IMR-90 (cell line): ENCODE measurements at regions not wholly inside any gene's neighbourhood (a gene's known extent, or its start where the extent isn't known, plus 50 kb on each side); places are given as distances from the start of the nearest gene placed in this dataset.

ENCODE experiments used
- ATAC-seq: fragments of 200-7000 bp; cut with Tn5 transposase; 2 replicates; pipeline ENCODE4 v1.9.1; 2020; ENCODE audit warnings: low read depth, mild to moderate bottlenecking, moderate library complexity
- BruUV-seq: library from RNA; stranded (reverse); fragments of 400-500 nt; replicated peaks from 2 replicates; lab custom pipeline; 2021; lab: Mats Ljungman, UMichigan
- CTCF ChIA-PET: fragments of 300-600 bp; formaldehyde crosslinking; extraction: SDS; loops from one replicate; lab custom pipeline; 2021; ENCODE audit warnings: antibody characterized with exemption; lab: Yijun Ruan, JAX
- POLR2A ChIA-PET: fragments of 300-600 bp; sonication (Branson Sonifier 250); formaldehyde crosslinking; loops from one replicate; lab custom pipeline; 2022; ENCODE audit warnings: antibody characterized with exemption; ENCODE audit not compliant: unreplicated experiment; lab: Charles Lee
- DNase-seq: peaks from one replicate; pipeline ENCODE4 v3.0.0; 2013
- H2AFZ ChIP-seq: replicated peaks from 2 replicates; pipeline ENCODE3; 2013; ENCODE audit warnings: low read length, mild to moderate bottlenecking; ENCODE audit not compliant: poor library complexity
- H2AK5ac ChIP-seq: 2 replicates; pipeline ENCODE4 v1.6.1; 2013; ENCODE audit warnings: low read depth, low read length, inconsistent platforms
- H2AK9ac ChIP-seq: replicated peaks from 2 replicates; pipeline ENCODE3; 2013; ENCODE audit warnings: mild to moderate bottlenecking, low read depth, low read length, moderate library complexity; ENCODE audit not compliant: poor library complexity
- H2BK120ac ChIP-seq: 2 replicates; pipeline ENCODE4 v1.6.1; 2013; ENCODE audit warnings: low read depth, low read length, inconsistent platforms
- H2BK15ac ChIP-seq: 3 replicates; pipeline ENCODE4 v1.6.1; 2013; ENCODE audit warnings: low read depth, low read length, inconsistent platforms
- H2BK20ac ChIP-seq: 2 replicates; pipeline ENCODE4 v1.6.1; 2013; ENCODE audit warnings: low read depth, mild to moderate bottlenecking, inconsistent platforms, low read length, moderate library complexity
- H2BK5ac ChIP-seq: 2 replicates; pipeline ENCODE4 v1.6.1; 2013; ENCODE audit warnings: mild to moderate bottlenecking, low read depth, low read length, inconsistent platforms; ENCODE audit not compliant: poor library complexity, severe bottlenecking
- H3K14ac ChIP-seq: replicated peaks from 2 replicates; pipeline ENCODE4 v1.6.1; 2013; ENCODE audit warnings: low read depth, low read length, inconsistent platforms
- H3K18ac ChIP-seq: 2 replicates; pipeline ENCODE4 v1.6.1; 2013; ENCODE audit warnings: low read depth, low read length, control low read depth
- H3K23ac ChIP-seq: 2 replicates; pipeline ENCODE4 v1.6.1; 2013; ENCODE audit warnings: low read depth, low read length, inconsistent platforms
- H3K27ac ChIP-seq: 2 replicates; pipeline ENCODE4 v1.5.1; 2013; ENCODE audit warnings: mild to moderate bottlenecking, control low read depth, low read length; ENCODE audit not compliant: insufficient read depth
- H3K27me3 ChIP-seq: 2 replicates; pipeline ENCODE4 v1.6.1; 2013; ENCODE audit warnings: low read length; ENCODE audit not compliant: control insufficient read depth, insufficient read depth
- H3K36me3 ChIP-seq: 2 replicates; pipeline ENCODE4 v1.6.1; 2013; ENCODE audit warnings: low read length, mixed read lengths; ENCODE audit not compliant: control insufficient read depth, insufficient read depth
- H3K4ac ChIP-seq: 2 replicates; pipeline ENCODE4 v1.6.1; 2013; ENCODE audit warnings: low read depth, low read length, inconsistent platforms
- H3K4me1 ChIP-seq: 2 replicates; pipeline ENCODE4 v1.6.1; 2013; ENCODE audit warnings: low read length, mixed read lengths; ENCODE audit not compliant: control insufficient read depth, insufficient read depth
- H3K4me2 ChIP-seq: 2 replicates; pipeline ENCODE4 v1.6.1; 2013; ENCODE audit warnings: low read depth, mild to moderate bottlenecking, control low read depth, low read length, moderate library complexity
- H3K4me3 ChIP-seq: 2 replicates; pipeline ENCODE4 v1.5.1; 2013; ENCODE audit warnings: low read depth, mild to moderate bottlenecking, control low read depth, low read length, moderate library complexity; ENCODE audit not compliant: insufficient read depth
- H3K56ac ChIP-seq: 2 replicates; pipeline ENCODE4 v1.6.1; 2013; ENCODE audit warnings: low read length, inconsistent platforms; ENCODE audit not compliant: insufficient read depth; ENCODE audit errors: extremely low read depth
- H3K79me1 ChIP-seq, 2 experiments: 2 replicates each; pipeline ENCODE4 v1.6.1; 2013; ENCODE audit warnings: low read length in 2 of 2, inconsistent platforms in 1 of 2, low read depth in 1 of 2
- H3K9ac ChIP-seq: 2 replicates; pipeline ENCODE4 v1.6.1; 2013; ENCODE audit warnings: low read depth, low read length, control low read depth
- H3K9me1 ChIP-seq: 2 replicates; pipeline ENCODE4 v1.6.1; 2013; ENCODE audit warnings: low read length, inconsistent platforms; ENCODE audit not compliant: insufficient read depth
- H3K9me3 ChIP-seq: 2 replicates; pipeline ENCODE4 v1.6.1; 2013; ENCODE audit warnings: low read length; ENCODE audit not compliant: control insufficient read depth, insufficient read depth
- H4K20me1 ChIP-seq: 2 replicates; pipeline ENCODE4 v1.6.1; 2013; ENCODE audit warnings: low read length, inconsistent platforms; ENCODE audit not compliant: insufficient read depth
- H4K5ac ChIP-seq: 2 replicates; pipeline ENCODE4 v1.6.1; 2013; ENCODE audit warnings: mild to moderate bottlenecking, low read depth, low read length, control low read depth
- H4K8ac ChIP-seq, 2 experiments: 2 replicates each; pipeline ENCODE4 v1.6.1; 2013; ENCODE audit warnings: low read depth in 2 of 2, low read length in 2 of 2, control low read depth in 1 of 2, inconsistent platforms in 1 of 2
- H4K91ac ChIP-seq: 2 replicates; pipeline ENCODE4 v1.6.1; 2013; ENCODE audit warnings: low read depth, low read length, inconsistent platforms; ENCODE audit not compliant: insufficient read depth
- CHD1 ChIP-seq: IDR thresholded peaks from 2 replicates; pipeline ENCODE4 v1.6.1; 2012; ENCODE audit warnings: low read depth, low read length, improper control_type of control experiment
- FOS ChIP-seq: fragments of 150-350 bp; IDR thresholded peaks from 2 replicates; pipeline ENCODE4 v1.6.1; 2016; ENCODE audit warnings: low read depth, low read length
- MAFK ChIP-seq: IDR thresholded peaks from 2 replicates; pipeline ENCODE4 v1.6.1; 2012; ENCODE audit warnings: low read depth, low read length, improper control_type of control experiment
- MXI1 ChIP-seq: IDR thresholded peaks from 2 replicates; pipeline ENCODE4 v1.6.1; 2012; ENCODE audit warnings: low read depth, mild to moderate bottlenecking, low read length, moderate library complexity, borderline replicate concordance
- NFE2L2 ChIP-seq: fragments of 150-350 bp; IDR thresholded peaks from 2 replicates; pipeline ENCODE4 v1.6.1; 2016; ENCODE audit warnings: low read depth, mild to moderate bottlenecking, low read length
- SMC3 ChIP-seq: fragments of 150-350 bp; IDR thresholded peaks from 2 replicates; pipeline ENCODE4 v1.6.1; 2016; ENCODE audit warnings: low read depth, mild to moderate bottlenecking, antibody characterized with exemption, low read length, moderate library complexity
- WGBS, 2 experiments: methylation state at CpG; one replicate each; pipeline versions ENCODE4 v1.1.5 to v1.1.7; 2013; ENCODE audit warnings: missing lambda C conversion rate in 2 of 2; ENCODE audit not compliant: insufficient read length in 1 of 2; ENCODE audit errors: extremely low coverage in 2 of 2; 5-methylcytosine and 5-hydroxymethylcytosine counted together
- dilution Hi-C: fragments of 300-500 bp; cut with HindIII; formaldehyde crosslinking; loops from one replicate; pipeline ENCODE4 v1.14.3; 2018; ENCODE audit warnings: low sequenced_read_pairs; ENCODE audit not compliant: unreplicated experiment
- in situ Hi-C: fragments of 300-500 bp; cut with MboI; formaldehyde crosslinking; loops from 3 replicates; pipeline ENCODE4 v1.14.3; 2019; ENCODE audit warnings: low sequenced_read_pairs, inconsistent platforms, mixed read lengths
- intact Hi-C: fragments of 100-400 bp; cut with micrococcal nuclease; formaldehyde crosslinking; loops from 2 replicates; pipeline ENCODE4 v1.10.0; 2022
- TF ChIP-seq, protein P1 (sequence below): fragments of 150-350 bp; IDR thresholded peaks from 2 replicates; pipeline ENCODE4 v1.6.1; 2017; ENCODE audit warnings: mild to moderate bottlenecking, antibody characterized with exemption, low read length, low read depth

DNA sequence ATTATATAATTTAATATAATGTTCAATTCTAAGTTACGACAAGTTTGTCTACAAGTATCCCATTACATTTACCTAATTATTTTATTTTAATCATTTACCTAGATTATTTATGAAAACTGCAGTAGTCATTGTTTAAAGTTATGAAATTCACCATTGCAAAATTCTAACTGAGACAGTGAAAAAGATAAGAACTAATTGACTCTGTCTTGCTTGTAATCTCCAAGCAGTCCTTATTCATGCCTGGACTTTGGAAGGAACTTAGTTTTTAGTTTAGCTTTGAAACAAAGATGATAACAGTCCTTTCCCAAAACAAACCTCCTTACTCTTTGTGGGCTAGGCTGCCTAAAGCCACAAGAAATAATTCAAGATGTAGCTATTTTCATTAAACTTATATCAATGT, 165.0 kb downstream of the SUCNR1 start:
- Histone ChIP-seq H3K23ac (no peak overlapping the region), H3K27me3 (no peaks in the 10 kb centered on the region), H3K14ac (no peak overlapping the region), H3K56ac (no peak overlapping the region), H3K4me1 (no peaks in the 10 kb centered on the region), H4K5ac (no peak overlapping the region), H3K9me1 (no peaks in the 10 kb centered on the region), H3K27ac (no peak overlapping the region), H4K91ac (no peak overlapping the region), H2AK5ac (no peak overlapping the region), H3K4me2 (no peak overlapping the region), H2BK5ac (no peak overlapping the region), H2BK15ac (no peak overlapping the region), H3K36me3 (no peaks in the 10 kb centered on the region), H3K4ac (no peak overlapping the region), H3K9ac (no peak overlapping the region), H3K4me3 (no peak overlapping the region), H3K18ac (no peak overlapping the region), H2AFZ (no peak overlapping the region), H4K20me1 (no peaks in the 10 kb centered on the region), H2BK20ac (no peak overlapping the region), H3K79me1 (no peaks in the 10 kb centered on the region), H2AK9ac (no peak overlapping the region), H4K8ac (no peak overlapping the region), H3K9me3 (no peaks in the 10 kb centered on the region; the same call in 1 of the 2 replicates), H2BK120ac (no peak overlapping the region)
- POLR2A ChIA-PET: no interaction called here
- ATAC-seq (no peak), DNase-seq (no peak)
- dilution Hi-C loops (no loop called here), in situ Hi-C loops (no loop called here), intact Hi-C loops (no loop called here)
- TF ChIP-seq CHD1: no peak
- no peak for TF ChIP-seq MXI1
- no peak for TF ChIP-seq MAFK
- no peak for TF ChIP-seq FOS
- no peak for TF ChIP-seq SMC3
- TF ChIP-seq, protein P1, sequence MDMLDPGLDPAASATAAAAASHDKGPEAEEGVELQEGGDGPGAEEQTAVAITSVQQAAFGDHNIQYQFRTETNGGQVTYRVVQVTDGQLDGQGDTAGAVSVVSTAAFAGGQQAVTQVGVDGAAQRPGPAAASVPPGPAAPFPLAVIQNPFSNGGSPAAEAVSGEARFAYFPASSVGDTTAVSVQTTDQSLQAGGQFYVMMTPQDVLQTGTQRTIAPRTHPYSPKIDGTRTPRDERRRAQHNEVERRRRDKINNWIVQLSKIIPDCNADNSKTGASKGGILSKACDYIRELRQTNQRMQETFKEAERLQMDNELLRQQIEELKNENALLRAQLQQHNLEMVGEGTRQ: no peak
- TF ChIP-seq NFE2L2: no peak
- BruUV-seq: no TSS peak
- no CpG with 5 or more reads among the region's 1 CpG for WGBS, 2 experiments
- CTCF ChIA-PET: interaction anchor here (0.7 kb wide), 1 partner anchor 12 kb away, joined by 3 read pairs; no protein-coding TSS in a partner anchor
